Left kidney (tissue), 1 donor: ENCODE measurements at regions not wholly inside any gene's neighbourhood (a gene's known extent, or its start where the extent isn't known, plus 50 kb on each side); places are given as distances from the start of the nearest gene placed in this dataset.
A peak's percentile ranks its signal among the peaks of the same experiment; 100 is the strongest.
"Not testable (repeated sequence)": the region's sequence is repeated elsewhere in the genome, so short reads cannot be mapped to it uniquely, and the experiment has no call there.

Source experiments
- DNase-seq: peaks from one replicate; pipeline ENCODE4 v3.0.0-alpha.2; 2013

GRCh38 chrX:14351611-14352303 lies 177.6 kb upstream of the GLRA2 start:
- DNase-seq, result no peak

DNA sequence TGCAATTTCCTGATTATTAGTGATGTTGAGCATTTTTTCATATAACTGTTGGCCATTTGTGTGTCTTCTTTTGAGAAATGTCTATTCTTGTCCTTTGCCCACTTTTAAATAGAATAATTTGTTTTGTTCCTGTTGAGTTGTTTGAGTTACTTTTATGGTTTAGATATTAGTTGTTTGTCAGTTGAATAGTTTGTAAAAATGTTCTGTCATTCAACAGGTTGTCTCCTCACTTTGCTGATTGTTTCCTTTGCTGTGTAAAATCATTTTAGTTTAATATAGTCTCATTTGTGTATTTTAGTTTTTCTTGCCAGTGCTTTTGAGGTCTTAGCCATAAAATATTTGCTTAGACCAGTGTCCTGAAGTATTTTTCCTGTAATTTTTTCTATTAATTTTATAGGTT lies 181.8 kb upstream of the GLRA2 start:
- no peak for DNase-seq

DNA sequence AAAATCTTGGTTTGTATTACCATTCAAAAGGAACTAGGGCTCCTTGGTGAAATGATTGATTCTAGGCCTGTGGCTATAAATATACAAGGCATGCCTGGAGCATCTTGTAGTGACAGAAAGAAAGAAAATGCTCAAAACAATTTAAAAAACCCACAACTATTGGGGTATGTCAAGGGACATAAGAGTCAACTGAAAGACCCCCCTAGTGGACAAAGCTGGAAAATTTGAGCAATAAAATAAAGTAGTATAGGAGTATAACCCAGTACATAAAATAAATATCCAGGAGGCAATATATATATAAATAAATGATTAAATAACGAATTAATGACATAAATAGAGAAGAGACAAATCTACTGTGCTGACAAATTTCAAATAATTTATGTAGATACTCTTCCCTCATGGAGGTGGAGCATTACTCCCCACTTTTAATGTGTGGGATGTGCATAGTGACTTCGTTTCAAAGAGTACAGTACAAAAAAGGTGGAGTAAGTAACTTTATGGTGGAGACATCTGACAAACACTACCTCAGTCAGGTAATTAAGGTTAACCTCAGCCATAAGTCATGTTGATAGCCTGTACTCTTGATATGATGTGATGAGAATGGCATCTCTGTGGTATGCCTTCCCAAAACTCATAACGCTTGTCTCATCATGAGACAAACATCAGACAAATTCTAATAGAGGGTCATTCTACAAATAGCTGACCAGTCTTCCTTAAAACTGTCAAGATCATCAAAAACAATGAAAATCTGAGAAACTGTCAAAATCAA lies 185.0 kb upstream of the GLRA2 start:
- no peak for DNase-seq

DNA sequence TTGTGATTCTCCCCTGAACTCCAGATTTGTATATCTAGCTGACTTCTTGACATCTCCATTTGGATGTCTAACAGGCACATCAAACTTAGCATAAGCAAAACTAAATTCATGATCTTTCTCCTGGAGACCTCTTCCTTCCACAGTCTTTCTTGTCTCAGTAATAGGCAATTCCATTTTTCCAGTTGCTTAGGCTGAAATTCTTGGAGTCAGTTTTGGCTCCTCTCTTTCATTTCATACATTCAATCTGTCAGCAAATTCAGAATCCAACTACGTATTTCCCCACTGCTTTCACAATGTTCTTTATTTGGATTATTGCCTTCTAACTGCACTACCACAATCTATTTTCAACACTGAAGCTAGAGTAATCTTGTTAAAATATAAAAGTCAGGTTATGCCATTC lies 219.9 kb upstream of the GLRA2 start:
- DNase-seq, result no peak

DNA sequence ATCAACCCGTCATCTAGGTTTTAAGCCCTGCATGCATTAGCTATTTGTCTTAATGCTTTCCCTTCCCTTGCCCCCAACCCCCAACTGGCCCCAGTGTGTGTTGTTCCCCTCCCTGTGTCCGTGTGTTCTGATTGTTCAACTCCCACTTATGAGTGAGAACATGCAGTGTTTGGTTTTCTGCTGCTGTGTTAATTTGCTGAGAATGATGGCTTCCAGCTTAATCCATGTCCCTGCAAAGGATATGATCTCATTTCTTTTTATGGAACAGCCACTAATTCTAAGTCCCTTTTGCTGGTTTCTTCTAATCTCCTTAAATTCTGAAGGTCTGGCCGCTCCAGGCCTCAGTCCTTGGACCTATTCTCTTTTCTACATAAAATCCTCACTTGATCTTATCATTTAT lies 220.4 kb upstream of the GLRA2 start:
- DNase-seq, result not testable (repeated sequence)

DNA sequence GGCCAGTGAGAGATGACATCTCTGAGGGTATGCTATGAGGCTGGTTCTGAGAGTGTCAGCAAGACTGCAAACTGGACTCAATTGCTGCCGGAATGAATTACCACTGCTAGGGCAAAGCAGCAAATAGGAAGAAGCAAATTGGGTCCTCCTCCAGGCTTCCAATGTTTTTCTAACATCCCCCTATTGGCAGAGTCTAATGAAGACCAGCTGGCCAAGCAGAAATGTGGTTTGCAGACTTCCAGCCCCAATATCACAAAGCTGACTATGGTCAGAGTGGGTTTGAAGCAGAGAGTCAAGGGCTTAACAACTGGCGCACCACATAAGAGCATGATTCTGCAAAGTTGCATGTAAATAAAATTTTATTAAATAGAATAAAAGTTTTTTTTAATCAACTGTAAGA lies 225.4 kb upstream of the GLRA2 start:
- no peak for DNase-seq

- not testable (repeated sequence) for DNase-seq
These were observed 226.8 kb upstream of the GLRA2 start for GRCh38 chrX:14302561-14302960.

DNA sequence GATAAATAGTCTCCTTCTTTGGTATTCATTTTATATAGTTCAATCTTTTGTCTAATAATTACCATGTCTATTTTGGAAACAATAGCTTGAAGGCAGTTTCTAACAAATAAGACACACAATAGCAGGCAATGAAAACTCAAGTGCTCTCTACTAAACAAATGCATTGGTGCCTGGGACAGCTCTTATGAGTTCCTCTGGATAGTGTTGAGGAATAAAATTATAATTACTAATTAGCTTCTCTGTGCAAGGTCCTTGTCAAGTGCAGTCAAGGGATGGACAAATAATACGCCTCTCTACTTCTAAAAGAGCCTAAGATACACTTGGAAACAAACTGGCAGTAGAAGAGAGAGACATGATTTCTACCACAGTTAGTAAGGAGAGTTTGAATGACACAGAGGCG lies 229.0 kb upstream of the GLRA2 start:
- DNase-seq, result no peak

GRCh38 chrX:14295426-14295825 lies 233.9 kb upstream of the GLRA2 start:
- no peak for DNase-seq

- DNase-seq, result no peak
These were observed 237.5 kb upstream of the GLRA2 start for GRCh38 chrX:14291666-14292500.

DNA sequence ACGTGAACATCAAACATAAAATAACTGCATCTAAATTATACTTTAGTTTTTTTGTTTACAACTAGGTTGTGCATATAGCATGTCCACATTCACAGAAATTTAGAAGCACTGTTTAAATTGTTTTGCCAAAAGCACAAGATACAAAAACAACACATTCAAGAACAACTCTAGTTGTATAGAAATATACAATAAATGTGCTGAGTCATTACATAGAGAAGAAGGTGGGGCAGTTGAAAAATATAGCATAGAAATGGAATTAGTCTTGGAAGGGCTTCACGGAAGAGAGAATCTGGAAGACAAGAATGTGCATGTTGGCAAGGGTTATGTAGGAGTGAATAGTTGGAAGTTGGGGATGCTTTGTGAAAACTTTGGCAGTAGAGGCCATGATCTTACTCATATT lies 239.0 kb upstream of the GLRA2 start:
- no peak for DNase-seq

DNA sequence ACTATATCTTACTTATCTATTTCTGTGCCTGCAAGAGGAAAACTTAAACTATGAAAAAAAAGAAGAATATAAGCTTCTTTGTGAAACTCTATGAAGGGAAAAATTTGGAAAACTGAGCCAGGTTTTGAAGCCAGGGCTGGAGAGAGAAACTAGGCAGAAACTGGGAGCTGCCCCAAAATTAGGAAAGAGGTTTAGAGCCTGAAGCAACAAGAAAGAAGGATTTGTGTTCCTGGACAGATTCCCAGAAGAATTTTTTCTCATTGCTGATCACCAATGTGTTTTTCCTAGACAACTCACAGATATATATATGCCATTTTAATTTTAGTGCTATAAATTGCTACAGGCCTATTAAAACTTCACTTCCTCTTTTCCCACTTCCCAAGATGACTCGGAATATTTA lies 245.0 kb upstream of the GEMIN8 start:
- peak; percentile 8 for DNase-seq

GRCh38 chrX:14267216-14267615 lies 237.5 kb upstream of the GEMIN8 start:
- no peak for DNase-seq

DNA sequence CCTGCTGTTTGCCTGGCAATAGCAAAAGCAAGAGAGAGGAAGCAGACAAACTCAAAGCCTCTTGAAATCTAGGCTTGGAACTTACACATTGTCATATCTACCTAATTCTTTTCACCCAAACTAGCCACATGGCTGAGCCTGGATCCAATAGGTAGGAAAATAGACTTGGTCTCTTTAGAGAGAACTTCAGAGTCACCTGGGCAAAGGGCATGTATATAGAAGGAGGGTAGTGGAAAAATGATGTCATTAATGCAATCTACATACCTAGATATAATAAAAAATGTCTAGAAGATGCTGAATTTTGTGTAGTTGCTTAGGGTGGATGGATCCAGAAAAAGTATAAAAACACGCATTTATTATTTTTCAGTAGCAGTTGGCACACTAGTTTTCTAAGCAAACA lies 237.0 kb upstream of the GEMIN8 start:
- no peak for DNase-seq

DNA sequence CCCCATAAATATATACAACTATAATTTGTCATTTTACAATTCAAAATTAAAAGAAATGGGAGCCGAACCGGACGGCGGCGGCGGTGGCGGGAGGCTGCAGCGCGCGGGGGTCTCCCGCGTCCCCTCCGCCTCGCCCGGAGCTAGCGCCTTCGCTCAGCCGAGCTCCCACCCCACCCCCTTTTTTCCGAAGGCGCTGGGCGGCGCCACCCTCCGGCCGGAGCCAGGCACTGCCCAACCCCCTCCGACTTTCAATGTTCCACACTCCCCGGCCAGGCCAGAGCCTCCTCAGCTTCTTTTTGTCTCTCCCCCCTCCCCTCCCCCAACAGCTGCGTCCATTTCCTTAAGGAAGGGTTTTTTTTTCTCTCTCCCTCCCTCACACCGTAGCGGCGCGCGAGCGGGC lies 214.1 kb upstream of the GEMIN8 start:
- no peak for DNase-seq

- no peak for DNase-seq
These were observed 205.3 kb upstream of the GEMIN8 start for GRCh38 chrX:14235004-14235403.

DNA sequence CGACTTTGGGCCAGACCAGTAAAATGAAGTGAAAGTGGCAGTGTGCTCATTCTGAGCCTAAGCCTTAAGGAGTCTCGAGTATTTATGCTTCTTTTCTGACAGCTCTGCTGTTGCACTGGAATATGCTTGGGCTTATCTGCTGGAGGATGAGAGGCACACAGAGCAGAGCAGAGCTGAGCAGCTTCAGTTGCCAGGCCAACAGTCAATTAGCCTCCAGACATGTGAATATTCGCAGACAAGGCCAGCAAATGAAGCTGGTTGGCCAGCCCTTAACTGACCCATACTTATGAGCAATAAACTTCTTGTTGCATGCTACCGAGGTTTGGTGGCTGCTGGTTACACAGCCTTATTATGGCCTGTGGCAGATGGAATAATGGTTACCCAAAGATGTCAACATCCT lies 203.0 kb upstream of the GEMIN8 start:
- no peak for DNase-seq

- DNase-seq, result no peak
These were observed 198.9 kb upstream of the GEMIN8 start for GRCh38 chrX:14228611-14229010.

- no peak for DNase-seq
These were observed 190.8 kb upstream of the GEMIN8 start for GRCh38 chrX:14220386-14220944.

DNA sequence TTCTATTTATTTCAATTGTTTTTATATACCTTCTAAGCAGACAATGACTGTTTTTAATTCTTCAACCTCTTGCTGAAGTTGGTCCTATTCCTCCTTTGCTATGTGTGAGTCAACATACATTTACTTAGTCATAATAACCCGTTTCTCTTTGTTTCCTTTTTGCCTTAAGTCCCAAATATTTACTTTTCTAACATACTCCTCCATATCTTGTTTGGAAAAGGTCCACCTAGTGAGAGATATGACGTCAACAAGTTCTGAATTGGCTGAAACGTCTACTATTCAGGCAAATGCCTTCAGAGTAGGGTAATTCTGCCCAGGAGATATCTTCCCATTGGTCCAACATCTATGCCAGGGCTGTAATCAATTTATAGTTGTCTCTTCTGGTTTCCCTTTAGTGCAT lies 179.3 kb upstream of the GEMIN8 start:
- DNase-seq, result no peak

- no peak for DNase-seq
These were observed 165.0 kb upstream of the GEMIN8 start for GRCh38 chrX:14194711-14195110.

- no peak for DNase-seq
These were observed 163.9 kb upstream of the GEMIN8 start for GRCh38 chrX:14193547-14193946.

GRCh38 chrX:14173873-14174272 lies 144.2 kb upstream of the GEMIN8 start:
- no peak for DNase-seq
